Transverse colon (tissue), 4 donors: ENCODE measurements at regions not wholly inside any gene's neighbourhood (a gene's known extent, or its start where the extent isn't known, plus 50 kb on each side); places are given as distances from the start of the nearest gene placed in this dataset.

ENCODE experiments used
- CTCF ChIP-seq, 5 experiments: fragments of 200-600 bp in 3 of 5; fragments of 450-650 bp in 2 of 5; sonication (generic) in 3 of 5; IDR thresholded peaks; 1 replicate in 2 of 5; 2 replicates in 3 of 5; pipeline ENCODE4 v1.5.1; 2016 to 2017; ENCODE audit warnings: antibody characterized with exemption in 5 of 5, inconsistent platforms in 3 of 5, mild to moderate bottlenecking in 2 of 5, moderate library complexity in 1 of 5
- EP300 ChIP-seq: sonication (generic); formaldehyde crosslinking; IDR thresholded peaks from one replicate; pipeline ENCODE4 v1.6.1; 2017; ENCODE audit warnings: antibody characterized with exemption, low read depth
- POLR2A ChIP-seq: fragments of 450-650 bp; IDR thresholded peaks from one replicate; pipeline ENCODE4 v1.6.1; 2016; ENCODE audit warnings: antibody characterized with exemption, mild to moderate bottlenecking, moderate library complexity
- POLR2AphosphoS5 ChIP-seq, 3 donors: sonication (generic); formaldehyde crosslinking; IDR thresholded peaks; one replicate each; pipeline ENCODE4 v1.6.1; 2016; ENCODE audit warnings: antibody characterized with exemption in 3 of 3

GRCh38 chr21:22892740-22893139, 1894.5 kb downstream of the NCAM2 start:
- TF ChIP-seq CTCF (IDR thresholded peaks at IDR 0.05) (no peak), POLR2AphosphoS5 (IDR thresholded peaks at IDR 0.05) (no peak), POLR2A (no peak), EP300 (no peak)
